WTC11 (cell line): ENCODE measurements at regions not wholly inside any gene's neighbourhood (a gene's known extent, or its start where the extent isn't known, plus 50 kb on each side); places are given as distances from the start of the nearest gene placed in this dataset.

ENCODE experiments used
- ATAC-seq: fragments of 200-7000 bp; cut with Tn5 transposase; 2 replicates; pipeline ENCODE4 v1.10.0; 2021; ENCODE audit warnings: mild to moderate bottlenecking, moderate library complexity
- CTCF ChIA-PET: fragments of 300-600 bp; sonication (Branson Sonifier 250); formaldehyde crosslinking; loops from one replicate; lab custom pipeline; 2021; ENCODE audit warnings: antibody characterized with exemption; lab: Charles Lee
- POLR2A ChIA-PET: fragments of 350-600 bp; sonication (Branson Sonifier 250); formaldehyde crosslinking; loops from one replicate; lab custom pipeline; 2021; ENCODE audit warnings: antibody characterized with exemption; lab: Charles Lee
- DNase-seq: peaks from one replicate; pipeline ENCODE4 v3.0.0; 2021; ENCODE audit warnings: low spot score
- H3K27ac Mint-ChIP-seq: 2 replicates; pipeline ENCODE4 v1.8.0; 2021; ENCODE audit warnings: mixed read lengths
- H3K27me3 Mint-ChIP-seq: 2 replicates; pipeline ENCODE4 v1.8.0; 2021; ENCODE audit warnings: low read depth, mild to moderate bottlenecking, moderate library complexity, mixed read lengths
- H3K36me3 Mint-ChIP-seq: 2 replicates; pipeline ENCODE4 v1.8.0; 2021; ENCODE audit warnings: mixed read lengths
- H3K4me1 Mint-ChIP-seq: 2 replicates; pipeline ENCODE4 v1.8.0; 2022; ENCODE audit warnings: mixed read lengths
- H3K4me3 Mint-ChIP-seq: 2 replicates; pipeline ENCODE4 v1.8.0; 2021; ENCODE audit warnings: mild to moderate bottlenecking, moderate library complexity, mixed read lengths
- H3K9me3 Mint-ChIP-seq: 2 replicates; pipeline ENCODE4 v1.8.0; 2021; ENCODE audit warnings: mixed read lengths
- EMX1 ChIP-seq: fragments of 250-450 bp; sonication (Bioruptor Pico); IDR thresholded peaks from 2 replicates; pipeline ENCODE4 v1.8.0; 2021; ENCODE audit warnings: mild to moderate bottlenecking
- FOXK1 ChIP-seq: sonication (generic); formaldehyde crosslinking; IDR thresholded peaks from 2 replicates; pipeline ENCODE4 v1.8.0; 2022; ENCODE audit warnings: mild to moderate bottlenecking, moderate library complexity, missing genetic modification reagents
- GRHL2 ChIP-seq: fragments of 250-450 bp; sonication (Bioruptor Pico); IDR thresholded peaks from 2 replicates; pipeline ENCODE4 v1.8.0; 2022; ENCODE audit warnings: mild to moderate bottlenecking, moderate library complexity; ENCODE audit not compliant: insufficient replicate concordance, severe bottlenecking
- NR2C2 ChIP-seq: sonication (generic); formaldehyde crosslinking; IDR thresholded peaks from 2 replicates; pipeline ENCODE4 v1.8.0; 2022; ENCODE audit warnings: mild to moderate bottlenecking, missing genetic modification reagents
- NR3C1 ChIP-seq: sonication (generic); formaldehyde crosslinking; conservative IDR thresholded peaks from 2 replicates; pipeline ENCODE4 v1.8.1; 2023; ENCODE audit warnings: low read depth, mild to moderate bottlenecking, missing genetic modification reagents
- SP1 ChIP-seq: sonication (generic); formaldehyde crosslinking; conservative IDR thresholded peaks from 2 replicates; pipeline ENCODE4 v1.8.1; 2022; ENCODE audit warnings: missing genetic modification reagents
- ZNF121 ChIP-seq: sonication (generic); formaldehyde crosslinking; IDR thresholded peaks from 2 replicates; pipeline ENCODE4 v1.8.0; 2023; ENCODE audit warnings: missing genetic modification reagents
- ZNF423 ChIP-seq: fragments of 250-450 bp; sonication (Bioruptor Pico); IDR thresholded peaks from 2 replicates; pipeline ENCODE4 v2.1.2; 2022; ENCODE audit warnings: mild to moderate bottlenecking, moderate library complexity
- ZNF671 ChIP-seq: fragments of 250-450 bp; sonication (Bioruptor Pico); IDR thresholded peaks from 2 replicates; pipeline ENCODE4 v1.8.0; 2021; ENCODE audit warnings: mild to moderate bottlenecking
- TF ChIP-seq, protein P1 (sequence below): sonication (generic); formaldehyde crosslinking; IDR thresholded peaks from 2 replicates; pipeline ENCODE4 v1.8.1; 2023; ENCODE audit warnings: mild to moderate bottlenecking, missing genetic modification reagents, borderline replicate concordance
- TF ChIP-seq, protein P2 (sequence below): sonication (generic); formaldehyde crosslinking; IDR thresholded peaks from 2 replicates; pipeline ENCODE4 v1.8.0; 2023; ENCODE audit warnings: missing genetic modification reagents, mild to moderate bottlenecking, borderline replicate concordance
- TF ChIP-seq, protein P3 (sequence below): sonication (generic); formaldehyde crosslinking; IDR thresholded peaks from 2 replicates; pipeline ENCODE4 v1.8.0; 2022; ENCODE audit warnings: mild to moderate bottlenecking, missing genetic modification reagents
- TF ChIP-seq, protein P4 (sequence below): fragments of 250-450 bp; sonication (Bioruptor Pico); IDR thresholded peaks from 2 replicates; pipeline ENCODE4 v1.9.0; 2021; ENCODE audit warnings: mild to moderate bottlenecking
- TF ChIP-seq, protein P5 (sequence below): fragments of 250-450 bp; sonication (Bioruptor Pico); IDR thresholded peaks from 2 replicates; pipeline ENCODE4 v1.9.0; 2021; ENCODE audit warnings: moderate library complexity, mild to moderate bottlenecking, inconsistent platforms, borderline replicate concordance

DNA sequence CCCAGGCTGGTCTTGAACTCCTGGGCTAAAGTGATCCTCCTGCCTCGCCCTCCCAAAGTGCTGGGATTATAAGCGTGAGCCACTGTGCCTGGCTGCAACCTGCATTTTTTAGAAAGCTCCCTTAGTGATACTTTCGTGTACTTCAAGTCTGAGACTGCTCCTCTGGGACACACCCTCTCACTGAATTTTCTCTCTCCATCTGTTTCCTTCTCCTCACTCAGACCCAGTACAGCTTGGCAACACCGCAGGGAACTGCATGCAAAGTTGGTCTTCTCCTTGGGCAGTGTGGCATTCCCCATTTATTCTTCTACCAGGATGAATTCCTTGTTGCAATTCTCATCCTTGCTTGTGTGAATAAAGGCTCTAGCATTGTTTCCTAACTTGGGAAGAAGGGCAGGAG, 175.9 kb downstream of the LPIN1 start (continued):
- TF ChIP-seq, protein P1, sequence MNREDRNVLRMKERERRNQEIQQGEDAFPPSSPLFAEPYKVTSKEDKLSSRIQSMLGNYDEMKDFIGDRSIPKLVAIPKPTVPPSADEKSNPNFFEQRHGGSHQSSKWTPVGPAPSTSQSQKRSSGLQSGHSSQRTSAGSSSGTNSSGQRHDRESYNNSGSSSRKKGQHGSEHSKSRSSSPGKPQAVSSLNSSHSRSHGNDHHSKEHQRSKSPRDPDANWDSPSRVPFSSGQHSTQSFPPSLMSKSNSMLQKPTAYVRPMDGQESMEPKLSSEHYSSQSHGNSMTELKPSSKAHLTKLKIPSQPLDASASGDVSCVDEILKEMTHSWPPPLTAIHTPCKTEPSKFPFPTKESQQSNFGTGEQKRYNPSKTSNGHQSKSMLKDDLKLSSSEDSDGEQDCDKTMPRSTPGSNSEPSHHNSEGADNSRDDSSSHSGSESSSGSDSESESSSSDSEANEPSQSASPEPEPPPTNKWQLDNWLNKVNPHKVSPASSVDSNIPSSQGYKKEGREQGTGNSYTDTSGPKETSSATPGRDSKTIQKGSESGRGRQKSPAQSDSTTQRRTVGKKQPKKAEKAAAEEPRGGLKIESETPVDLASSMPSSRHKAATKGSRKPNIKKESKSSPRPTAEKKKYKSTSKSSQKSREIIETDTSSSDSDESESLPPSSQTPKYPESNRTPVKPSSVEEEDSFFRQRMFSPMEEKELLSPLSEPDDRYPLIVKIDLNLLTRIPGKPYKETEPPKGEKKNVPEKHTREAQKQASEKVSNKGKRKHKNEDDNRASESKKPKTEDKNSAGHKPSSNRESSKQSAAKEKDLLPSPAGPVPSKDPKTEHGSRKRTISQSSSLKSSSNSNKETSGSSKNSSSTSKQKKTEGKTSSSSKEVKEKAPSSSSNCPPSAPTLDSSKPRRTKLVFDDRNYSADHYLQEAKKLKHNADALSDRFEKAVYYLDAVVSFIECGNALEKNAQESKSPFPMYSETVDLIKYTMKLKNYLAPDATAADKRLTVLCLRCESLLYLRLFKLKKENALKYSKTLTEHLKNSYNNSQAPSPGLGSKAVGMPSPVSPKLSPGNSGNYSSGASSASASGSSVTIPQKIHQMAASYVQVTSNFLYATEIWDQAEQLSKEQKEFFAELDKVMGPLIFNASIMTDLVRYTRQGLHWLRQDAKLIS (CRISPR knock-in tag): no peak
- TF ChIP-seq ZNF671 (CRISPR knock-in tag): no peak
- TF ChIP-seq, protein P2, sequence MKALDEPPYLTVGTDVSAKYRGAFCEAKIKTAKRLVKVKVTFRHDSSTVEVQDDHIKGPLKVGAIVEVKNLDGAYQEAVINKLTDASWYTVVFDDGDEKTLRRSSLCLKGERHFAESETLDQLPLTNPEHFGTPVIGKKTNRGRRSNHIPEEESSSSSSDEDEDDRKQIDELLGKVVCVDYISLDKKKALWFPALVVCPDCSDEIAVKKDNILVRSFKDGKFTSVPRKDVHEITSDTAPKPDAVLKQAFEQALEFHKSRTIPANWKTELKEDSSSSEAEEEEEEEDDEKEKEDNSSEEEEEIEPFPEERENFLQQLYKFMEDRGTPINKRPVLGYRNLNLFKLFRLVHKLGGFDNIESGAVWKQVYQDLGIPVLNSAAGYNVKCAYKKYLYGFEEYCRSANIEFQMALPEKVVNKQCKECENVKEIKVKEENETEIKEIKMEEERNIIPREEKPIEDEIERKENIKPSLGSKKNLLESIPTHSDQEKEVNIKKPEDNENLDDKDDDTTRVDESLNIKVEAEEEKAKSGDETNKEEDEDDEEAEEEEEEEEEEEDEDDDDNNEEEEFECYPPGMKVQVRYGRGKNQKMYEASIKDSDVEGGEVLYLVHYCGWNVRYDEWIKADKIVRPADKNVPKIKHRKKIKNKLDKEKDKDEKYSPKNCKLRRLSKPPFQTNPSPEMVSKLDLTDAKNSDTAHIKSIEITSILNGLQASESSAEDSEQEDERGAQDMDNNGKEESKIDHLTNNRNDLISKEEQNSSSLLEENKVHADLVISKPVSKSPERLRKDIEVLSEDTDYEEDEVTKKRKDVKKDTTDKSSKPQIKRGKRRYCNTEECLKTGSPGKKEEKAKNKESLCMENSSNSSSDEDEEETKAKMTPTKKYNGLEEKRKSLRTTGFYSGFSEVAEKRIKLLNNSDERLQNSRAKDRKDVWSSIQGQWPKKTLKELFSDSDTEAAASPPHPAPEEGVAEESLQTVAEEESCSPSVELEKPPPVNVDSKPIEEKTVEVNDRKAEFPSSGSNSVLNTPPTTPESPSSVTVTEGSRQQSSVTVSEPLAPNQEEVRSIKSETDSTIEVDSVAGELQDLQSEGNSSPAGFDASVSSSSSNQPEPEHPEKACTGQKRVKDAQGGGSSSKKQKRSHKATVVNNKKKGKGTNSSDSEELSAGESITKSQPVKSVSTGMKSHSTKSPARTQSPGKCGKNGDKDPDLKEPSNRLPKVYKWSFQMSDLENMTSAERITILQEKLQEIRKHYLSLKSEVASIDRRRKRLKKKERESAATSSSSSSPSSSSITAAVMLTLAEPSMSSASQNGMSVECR (CRISPR knock-in tag): no peak
- TF ChIP-seq NR2C2 (CRISPR knock-in tag): no peak
- TF ChIP-seq, protein P3, sequence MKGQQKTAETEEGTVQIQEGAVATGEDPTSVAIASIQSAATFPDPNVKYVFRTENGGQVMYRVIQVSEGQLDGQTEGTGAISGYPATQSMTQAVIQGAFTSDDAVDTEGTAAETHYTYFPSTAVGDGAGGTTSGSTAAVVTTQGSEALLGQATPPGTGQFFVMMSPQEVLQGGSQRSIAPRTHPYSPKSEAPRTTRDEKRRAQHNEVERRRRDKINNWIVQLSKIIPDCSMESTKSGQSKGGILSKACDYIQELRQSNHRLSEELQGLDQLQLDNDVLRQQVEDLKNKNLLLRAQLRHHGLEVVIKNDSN (CRISPR knock-in tag): no peak
- TF ChIP-seq GRHL2 (CRISPR knock-in tag): no peak
- no peak for TF ChIP-seq FOXK1 (CRISPR knock-in tag)
- no peak for TF ChIP-seq EMX1 (CRISPR knock-in tag)
- TF ChIP-seq, protein P4, sequence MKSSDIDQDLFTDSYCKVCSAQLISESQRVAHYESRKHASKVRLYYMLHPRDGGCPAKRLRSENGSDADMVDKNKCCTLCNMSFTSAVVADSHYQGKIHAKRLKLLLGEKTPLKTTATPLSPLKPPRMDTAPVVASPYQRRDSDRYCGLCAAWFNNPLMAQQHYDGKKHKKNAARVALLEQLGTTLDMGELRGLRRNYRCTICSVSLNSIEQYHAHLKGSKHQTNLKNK (CRISPR knock-in tag): no peak
- TF ChIP-seq ZNF121: no peak
- TF ChIP-seq, protein P5, sequence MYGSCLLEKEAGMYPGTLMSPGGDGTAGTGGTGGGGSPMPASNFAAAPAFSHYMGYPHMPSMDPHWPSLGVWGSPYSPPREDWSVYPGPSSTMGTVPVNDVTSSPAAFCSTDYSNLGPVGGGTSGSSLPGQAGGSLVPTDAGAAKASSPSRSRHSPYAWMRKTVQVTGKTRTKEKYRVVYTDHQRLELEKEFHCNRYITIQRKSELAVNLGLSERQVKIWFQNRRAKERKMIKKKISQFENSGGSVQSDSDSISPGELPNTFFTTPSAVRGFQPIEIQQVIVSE (CRISPR knock-in tag): no peak

DNA sequence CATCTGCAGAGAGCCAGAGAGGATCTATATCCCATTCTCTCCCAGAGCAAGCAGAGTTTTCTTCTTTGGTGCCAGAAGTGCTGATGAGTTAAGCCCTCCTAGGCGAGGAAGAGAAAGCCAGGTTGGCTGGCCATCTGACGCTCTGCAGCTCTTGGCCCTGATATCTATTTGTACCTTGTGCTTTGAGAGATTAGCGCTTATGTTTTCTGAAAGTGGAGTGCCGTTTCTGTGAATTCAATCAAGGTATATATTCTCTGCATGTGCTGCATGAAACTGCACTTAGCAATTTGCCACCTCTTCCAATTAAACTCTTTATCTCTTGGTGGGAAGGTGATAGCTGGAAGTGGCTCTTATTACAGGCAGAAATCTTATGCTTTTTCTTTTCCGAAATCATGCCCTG, 177.5 kb downstream of the LPIN1 start:
- no peak for DNase-seq
- no peak overlapping the region for H3K27ac Mint-ChIP-seq
- no peaks in the 10 kb centered on the region; the same call in 1 of the 2 replicates for H3K9me3 Mint-ChIP-seq
- ATAC-seq: no peak
- H3K4me3 Mint-ChIP-seq: no peak overlapping the region
- H3K4me1 Mint-ChIP-seq: peaks cover 18% of the 10 kb centered on the region
- ChIA-PET POLR2A (no interaction called here), CTCF (no interaction called here)
- TF ChIP-seq NR3C1 (CRISPR knock-in tag) (no peak), EMX1 (CRISPR knock-in tag) (no peak), ZNF423 (CRISPR knock-in tag) (no peak), SP1 (CRISPR knock-in tag) (no peak)
- H3K27me3 Mint-ChIP-seq: no peaks in the 10 kb centered on the region
- no peaks in the 10 kb centered on the region for H3K36me3 Mint-ChIP-seq
